DND-41 (cell line): ENCODE measurements at regions not wholly inside any gene's neighbourhood (a gene's known extent, or its start where the extent isn't known, plus 50 kb on each side); places are given as distances from the start of the nearest gene placed in this dataset.
"Not testable (repeated sequence)": the region's sequence is repeated elsewhere in the genome, so short reads cannot be mapped to it uniquely, and the experiment has no call there.

Source experiments
- ATAC-seq: fragments of 200-7000 bp; cut with Tn5 transposase; 3 replicates; pipeline ENCODE4 v1.9.1; 2021; ENCODE audit warnings: low read depth; ENCODE audit not compliant: insufficient read depth
- DNase-seq: peaks from one replicate; pipeline ENCODE4 v3.0.0-alpha.2; 2020
- H2AFZ ChIP-seq: 2 replicates; pipeline ENCODE4 v1.6.0; 2012; ENCODE audit warnings: low read depth, low read length
- H3K27ac ChIP-seq: 2 replicates; pipeline ENCODE4 v1.5.1; 2012; ENCODE audit warnings: low read length, inconsistent platforms
- H3K27me3 ChIP-seq: fragments of 200-600 bp; sonication (generic); 2 replicates; pipeline ENCODE4 v1.6.0; 2012; ENCODE audit warnings: low read length, mild to moderate bottlenecking, inconsistent platforms; ENCODE audit not compliant: insufficient read depth, poor library complexity
- H3K36me3 ChIP-seq: 2 replicates; pipeline ENCODE4 v1.5.1; 2012; ENCODE audit warnings: low read length, inconsistent platforms; ENCODE audit not compliant: insufficient read depth
- H3K4me1 ChIP-seq: 2 replicates; pipeline ENCODE4 v1.5.1; 2012; ENCODE audit warnings: mild to moderate bottlenecking, low read length; ENCODE audit not compliant: insufficient read depth
- H3K4me2 ChIP-seq: 2 replicates; pipeline ENCODE4 v1.6.0; 2012; ENCODE audit warnings: mild to moderate bottlenecking, moderate library complexity, low read length, inconsistent platforms; ENCODE audit not compliant: insufficient read depth
- H3K4me3 ChIP-seq, 2 experiments: fragments of 200-600 bp in 1 of 2; shearing (Covaris generic) in 1 of 2; 2 replicates each; pipeline ENCODE4 v1.5.1; 2012 to 2016; ENCODE audit warnings: inconsistent platforms in 2 of 2, low read length in 2 of 2, mild to moderate bottlenecking in 2 of 2, low read depth in 1 of 2, moderate library complexity in 1 of 2
- H3K79me2 ChIP-seq: 2 replicates; pipeline ENCODE4 v1.6.0; 2012; ENCODE audit warnings: low read length, inconsistent platforms; ENCODE audit not compliant: insufficient read depth
- H3K9ac ChIP-seq: 2 replicates; pipeline ENCODE4 v1.6.0; 2012; ENCODE audit warnings: low read depth, mild to moderate bottlenecking, inconsistent platforms, low read length, moderate library complexity
- H3K9me3 ChIP-seq: 2 replicates; pipeline ENCODE4 v1.5.1; 2012; ENCODE audit warnings: low read length, moderate library complexity, mild to moderate bottlenecking, inconsistent platforms; ENCODE audit not compliant: insufficient read depth, severe bottlenecking
- H4K20me1 ChIP-seq: 2 replicates; pipeline ENCODE4 v1.6.0; 2012; ENCODE audit warnings: low read length; ENCODE audit not compliant: insufficient read depth

GRCh38 chrY:17611256-17611655 lies 268.8 kb downstream of the CDY2B start:
- DNase-seq, H3K27ac ChIP-seq, H3K27me3 ChIP-seq, H3K36me3 ChIP-seq, H3K4me2 ChIP-seq, H3K9me3 ChIP-seq, H3K9ac ChIP-seq, H4K20me1 ChIP-seq, ATAC-seq, H3K4me1 ChIP-seq, H2AFZ ChIP-seq, H3K79me2 ChIP-seq, H3K4me3 ChIP-seq: not testable (repeated sequence)

GRCh38 chrY:17610649-17611048 lies 269.4 kb downstream of the CDY2B start:
- H3K79me2 ChIP-seq, H3K27ac ChIP-seq, H2AFZ ChIP-seq, H3K4me2 ChIP-seq, H3K36me3 ChIP-seq, DNase-seq, H4K20me1 ChIP-seq, H3K4me3 ChIP-seq, H3K9ac ChIP-seq, H3K27me3 ChIP-seq, H3K9me3 ChIP-seq, ATAC-seq, H3K4me1 ChIP-seq: not testable (repeated sequence)

GRCh38 chrY:17607150-17607549 lies 272.9 kb downstream of the CDY2B start:
- not testable (repeated sequence) for H3K79me2 ChIP-seq, H3K4me1 ChIP-seq, DNase-seq, H2AFZ ChIP-seq, H3K27me3 ChIP-seq, H4K20me1 ChIP-seq, ATAC-seq, H3K27ac ChIP-seq, H3K9ac ChIP-seq, H3K4me3 ChIP-seq, H3K9me3 ChIP-seq, H3K36me3 ChIP-seq, H3K4me2 ChIP-seq

GRCh38 chrY:17599263-17599662 lies 280.8 kb downstream of the CDY2B start:
- not testable (repeated sequence) for H3K36me3 ChIP-seq, H2AFZ ChIP-seq, H4K20me1 ChIP-seq, H3K4me3 ChIP-seq, H3K27ac ChIP-seq, H3K4me1 ChIP-seq, ATAC-seq, DNase-seq, H3K4me2 ChIP-seq, H3K9me3 ChIP-seq, H3K27me3 ChIP-seq, H3K9ac ChIP-seq, H3K79me2 ChIP-seq

GRCh38 chrY:17593748-17594147 lies 286.3 kb downstream of the CDY2B start:
- not testable (repeated sequence) for H3K9me3 ChIP-seq, H3K79me2 ChIP-seq, H4K20me1 ChIP-seq, H3K4me1 ChIP-seq, H3K27me3 ChIP-seq, H3K27ac ChIP-seq, H3K4me3 ChIP-seq, H3K36me3 ChIP-seq, ATAC-seq, H2AFZ ChIP-seq, H3K9ac ChIP-seq, DNase-seq, H3K4me2 ChIP-seq

GRCh38 chrY:17579956-17580519 lies 300.0 kb downstream of the CDY2B start:
- not testable (repeated sequence) for H3K36me3 ChIP-seq, H3K79me2 ChIP-seq, H3K9me3 ChIP-seq, H3K27me3 ChIP-seq, H2AFZ ChIP-seq, H3K27ac ChIP-seq, H3K4me1 ChIP-seq, DNase-seq, H3K4me3 ChIP-seq, H4K20me1 ChIP-seq, H3K9ac ChIP-seq, H3K4me2 ChIP-seq
- peak; percentile 66 for ATAC-seq

- H3K4me1 ChIP-seq, H2AFZ ChIP-seq, H3K27me3 ChIP-seq, H3K79me2 ChIP-seq, H3K36me3 ChIP-seq, H3K27ac ChIP-seq, H3K9me3 ChIP-seq, H3K4me2 ChIP-seq, H3K9ac ChIP-seq, H4K20me1 ChIP-seq: not testable (repeated sequence)
- ATAC-seq: peak; percentile 89
- peak; percentile 5 for DNase-seq
- peak overlapping the region in 1 of 2 experiments; percentile 39; a peak in 1 of 4 replicates for H3K4me3 ChIP-seq
Observed at GRCh38 chrY:17579131-17579955, 300.7 kb downstream of the CDY2B start.

- not testable (repeated sequence) for DNase-seq, H3K4me1 ChIP-seq, H3K9ac ChIP-seq, H4K20me1 ChIP-seq, H3K27me3 ChIP-seq, H2AFZ ChIP-seq, H3K79me2 ChIP-seq, H3K36me3 ChIP-seq, H3K27ac ChIP-seq, H3K4me3 ChIP-seq, ATAC-seq, H3K4me2 ChIP-seq, H3K9me3 ChIP-seq
Observed at GRCh38 chrY:17563114-17563513, 316.9 kb downstream of the CDY2B start.
